ENCODE measurements at regions not wholly inside any gene's neighbourhood (a gene's known extent, or its start where the extent isn't known, plus 50 kb on each side); places are given as distances from the start of the nearest gene placed in this dataset.

DNA sequence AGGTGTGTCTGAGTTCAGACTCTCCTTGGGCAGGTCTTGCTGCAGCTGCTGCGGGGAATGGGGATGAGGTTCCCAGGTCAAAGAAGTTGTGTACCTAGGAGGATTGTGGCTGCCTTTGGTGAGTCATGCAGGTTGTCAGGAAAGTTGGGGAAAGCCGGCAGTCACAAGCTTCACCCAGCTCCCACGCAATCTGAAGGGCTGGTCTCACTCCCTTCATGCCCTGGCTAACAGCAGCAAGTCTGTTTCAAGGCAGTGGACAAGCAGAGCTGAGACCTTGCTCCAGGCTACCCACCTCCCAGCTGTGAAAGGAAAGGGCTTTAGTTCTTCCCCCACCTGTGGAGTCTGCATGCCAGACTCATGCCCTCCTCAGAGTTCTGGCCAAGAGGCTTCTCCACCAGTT lies 287.2 kb downstream of the DTHD1 start:
- ChIA-PET POLR2A (no interaction called here), CTCF (no interaction called here)
- Histone ChIP-seq H3K4me1 (ENCODE audit: control insufficient read depth, insufficient read depth, low read length) (no peaks in the 10 kb centered on the region), H3K27ac (ENCODE audit: extremely low read depth, low read depth, low read length) (no peak overlapping the region), H3K4me3 (ENCODE audit: low read depth, low read length) (no peak overlapping the region), H3K9me3 (ENCODE audit: control insufficient read depth, insufficient read depth, low read depth, low read length) (no peaks in the 10 kb centered on the region), H3K36me3 (ENCODE audit: control insufficient read depth in 2 of 2, insufficient read depth in 1 of 2, low read length in 2 of 2) (no peaks in the 10 kb centered on the region)
- TF ChIP-seq, protein P1, sequence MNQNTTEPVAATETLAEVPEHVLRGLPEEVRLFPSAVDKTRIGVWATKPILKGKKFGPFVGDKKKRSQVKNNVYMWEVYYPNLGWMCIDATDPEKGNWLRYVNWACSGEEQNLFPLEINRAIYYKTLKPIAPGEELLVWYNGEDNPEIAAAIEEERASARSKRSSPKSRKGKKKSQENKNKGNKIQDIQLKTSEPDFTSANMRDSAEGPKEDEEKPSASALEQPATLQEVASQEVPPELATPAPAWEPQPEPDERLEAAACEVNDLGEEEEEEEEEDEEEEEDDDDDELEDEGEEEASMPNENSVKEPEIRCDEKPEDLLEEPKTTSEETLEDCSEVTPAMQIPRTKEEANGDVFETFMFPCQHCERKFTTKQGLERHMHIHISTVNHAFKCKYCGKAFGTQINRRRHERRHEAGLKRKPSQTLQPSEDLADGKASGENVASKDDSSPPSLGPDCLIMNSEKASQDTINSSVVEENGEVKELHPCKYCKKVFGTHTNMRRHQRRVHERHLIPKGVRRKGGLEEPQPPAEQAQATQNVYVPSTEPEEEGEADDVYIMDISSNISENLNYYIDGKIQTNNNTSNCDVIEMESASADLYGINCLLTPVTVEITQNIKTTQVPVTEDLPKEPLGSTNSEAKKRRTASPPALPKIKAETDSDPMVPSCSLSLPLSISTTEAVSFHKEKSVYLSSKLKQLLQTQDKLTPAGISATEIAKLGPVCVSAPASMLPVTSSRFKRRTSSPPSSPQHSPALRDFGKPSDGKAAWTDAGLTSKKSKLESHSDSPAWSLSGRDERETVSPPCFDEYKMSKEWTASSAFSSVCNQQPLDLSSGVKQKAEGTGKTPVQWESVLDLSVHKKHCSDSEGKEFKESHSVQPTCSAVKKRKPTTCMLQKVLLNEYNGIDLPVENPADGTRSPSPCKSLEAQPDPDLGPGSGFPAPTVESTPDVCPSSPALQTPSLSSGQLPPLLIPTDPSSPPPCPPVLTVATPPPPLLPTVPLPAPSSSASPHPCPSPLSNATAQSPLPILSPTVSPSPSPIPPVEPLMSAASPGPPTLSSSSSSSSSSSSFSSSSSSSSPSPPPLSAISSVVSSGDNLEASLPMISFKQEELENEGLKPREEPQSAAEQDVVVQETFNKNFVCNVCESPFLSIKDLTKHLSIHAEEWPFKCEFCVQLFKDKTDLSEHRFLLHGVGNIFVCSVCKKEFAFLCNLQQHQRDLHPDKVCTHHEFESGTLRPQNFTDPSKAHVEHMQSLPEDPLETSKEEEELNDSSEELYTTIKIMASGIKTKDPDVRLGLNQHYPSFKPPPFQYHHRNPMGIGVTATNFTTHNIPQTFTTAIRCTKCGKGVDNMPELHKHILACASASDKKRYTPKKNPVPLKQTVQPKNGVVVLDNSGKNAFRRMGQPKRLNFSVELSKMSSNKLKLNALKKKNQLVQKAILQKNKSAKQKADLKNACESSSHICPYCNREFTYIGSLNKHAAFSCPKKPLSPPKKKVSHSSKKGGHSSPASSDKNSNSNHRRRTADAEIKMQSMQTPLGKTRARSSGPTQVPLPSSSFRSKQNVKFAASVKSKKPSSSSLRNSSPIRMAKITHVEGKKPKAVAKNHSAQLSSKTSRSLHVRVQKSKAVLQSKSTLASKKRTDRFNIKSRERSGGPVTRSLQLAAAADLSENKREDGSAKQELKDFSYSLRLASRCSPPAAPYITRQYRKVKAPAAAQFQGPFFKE (tag by site-specific recombination; IDR thresholded peaks at IDR 0.05; ENCODE audit: borderline replicate concordance) = no peak
- TF ChIP-seq ZFP3 (tag by site-specific recombination; IDR thresholded peaks at IDR 0.05; ENCODE audit: low read depth) (no peak), ZFP37 (tag by site-specific recombination; IDR thresholded peaks at IDR 0.05) (no peak), ZNF391 (tag by site-specific recombination; IDR thresholded peaks at IDR 0.05; ENCODE audit: borderline replicate concordance, low read depth) (no peak), SALL2 (tag by site-specific recombination; IDR thresholded peaks at IDR 0.05; ENCODE audit: borderline replicate concordance) (no peak), YY2 (tag by site-specific recombination; IDR thresholded peaks at IDR 0.05) (no peak), SP7 (tag by site-specific recombination; IDR thresholded peaks at IDR 0.05) (no peak), ZNF138 (tag by site-specific recombination; IDR thresholded peaks at IDR 0.05; ENCODE audit: borderline replicate concordance) (no peak), EGR2 (tag by site-specific recombination; IDR thresholded peaks at IDR 0.05; ENCODE audit: low read depth) (no peak), ZNF426 (tag by site-specific recombination; IDR thresholded peaks at IDR 0.05) (no peak), ZNF585B (tag by site-specific recombination; IDR thresholded peaks at IDR 0.05) (no peak), OVOL3 (tag by site-specific recombination; IDR thresholded peaks at IDR 0.05) (no peak), ZNF292 (tag by site-specific recombination; IDR thresholded peaks at IDR 0.05; ENCODE audit: borderline replicate concordance, low read depth) (no peak), ZNF350 (tag by site-specific recombination; IDR thresholded peaks at IDR 0.05) (no peak), MEIS1 (CRISPR knock-in tag; IDR thresholded peaks at IDR 0.05; ENCODE audit: borderline replicate concordance) (no peak)
- TF ChIP-seq, protein P2, sequence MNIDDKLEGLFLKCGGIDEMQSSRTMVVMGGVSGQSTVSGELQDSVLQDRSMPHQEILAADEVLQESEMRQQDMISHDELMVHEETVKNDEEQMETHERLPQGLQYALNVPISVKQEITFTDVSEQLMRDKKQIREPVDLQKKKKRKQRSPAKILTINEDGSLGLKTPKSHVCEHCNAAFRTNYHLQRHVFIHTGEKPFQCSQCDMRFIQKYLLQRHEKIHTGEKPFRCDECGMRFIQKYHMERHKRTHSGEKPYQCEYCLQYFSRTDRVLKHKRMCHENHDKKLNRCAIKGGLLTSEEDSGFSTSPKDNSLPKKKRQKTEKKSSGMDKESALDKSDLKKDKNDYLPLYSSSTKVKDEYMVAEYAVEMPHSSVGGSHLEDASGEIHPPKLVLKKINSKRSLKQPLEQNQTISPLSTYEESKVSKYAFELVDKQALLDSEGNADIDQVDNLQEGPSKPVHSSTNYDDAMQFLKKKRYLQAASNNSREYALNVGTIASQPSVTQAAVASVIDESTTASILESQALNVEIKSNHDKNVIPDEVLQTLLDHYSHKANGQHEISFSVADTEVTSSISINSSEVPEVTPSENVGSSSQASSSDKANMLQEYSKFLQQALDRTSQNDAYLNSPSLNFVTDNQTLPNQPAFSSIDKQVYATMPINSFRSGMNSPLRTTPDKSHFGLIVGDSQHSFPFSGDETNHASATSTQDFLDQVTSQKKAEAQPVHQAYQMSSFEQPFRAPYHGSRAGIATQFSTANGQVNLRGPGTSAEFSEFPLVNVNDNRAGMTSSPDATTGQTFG (tag by site-specific recombination; IDR thresholded peaks at IDR 0.05; ENCODE audit: borderline replicate concordance) = no peak
- TF ChIP-seq, protein P3, sequence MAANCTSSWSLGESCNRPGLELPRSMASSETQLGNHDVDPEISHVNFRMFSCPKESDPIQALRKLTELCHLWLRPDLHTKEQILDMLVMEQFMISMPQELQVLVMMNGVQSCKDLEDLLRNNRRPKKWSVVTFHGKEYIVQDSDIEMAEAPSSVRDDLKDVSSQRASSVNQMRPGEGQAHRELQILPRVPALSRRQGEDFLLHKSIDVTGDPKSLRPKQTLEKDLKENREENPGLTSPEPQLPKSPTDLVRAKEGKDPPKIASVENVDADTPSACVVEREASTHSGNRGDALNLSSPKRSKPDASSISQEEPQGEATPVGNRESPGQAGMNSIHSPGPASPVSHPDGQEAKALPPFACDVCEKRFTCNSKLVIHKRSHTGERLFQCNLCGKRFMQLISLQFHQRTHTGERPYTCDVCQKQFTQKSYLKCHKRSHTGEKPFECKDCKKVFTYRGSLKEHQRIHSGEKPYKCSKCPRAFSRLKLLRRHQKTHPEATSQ (tag by site-specific recombination; IDR thresholded peaks at IDR 0.05) = no peak
- TF ChIP-seq, protein P4, sequence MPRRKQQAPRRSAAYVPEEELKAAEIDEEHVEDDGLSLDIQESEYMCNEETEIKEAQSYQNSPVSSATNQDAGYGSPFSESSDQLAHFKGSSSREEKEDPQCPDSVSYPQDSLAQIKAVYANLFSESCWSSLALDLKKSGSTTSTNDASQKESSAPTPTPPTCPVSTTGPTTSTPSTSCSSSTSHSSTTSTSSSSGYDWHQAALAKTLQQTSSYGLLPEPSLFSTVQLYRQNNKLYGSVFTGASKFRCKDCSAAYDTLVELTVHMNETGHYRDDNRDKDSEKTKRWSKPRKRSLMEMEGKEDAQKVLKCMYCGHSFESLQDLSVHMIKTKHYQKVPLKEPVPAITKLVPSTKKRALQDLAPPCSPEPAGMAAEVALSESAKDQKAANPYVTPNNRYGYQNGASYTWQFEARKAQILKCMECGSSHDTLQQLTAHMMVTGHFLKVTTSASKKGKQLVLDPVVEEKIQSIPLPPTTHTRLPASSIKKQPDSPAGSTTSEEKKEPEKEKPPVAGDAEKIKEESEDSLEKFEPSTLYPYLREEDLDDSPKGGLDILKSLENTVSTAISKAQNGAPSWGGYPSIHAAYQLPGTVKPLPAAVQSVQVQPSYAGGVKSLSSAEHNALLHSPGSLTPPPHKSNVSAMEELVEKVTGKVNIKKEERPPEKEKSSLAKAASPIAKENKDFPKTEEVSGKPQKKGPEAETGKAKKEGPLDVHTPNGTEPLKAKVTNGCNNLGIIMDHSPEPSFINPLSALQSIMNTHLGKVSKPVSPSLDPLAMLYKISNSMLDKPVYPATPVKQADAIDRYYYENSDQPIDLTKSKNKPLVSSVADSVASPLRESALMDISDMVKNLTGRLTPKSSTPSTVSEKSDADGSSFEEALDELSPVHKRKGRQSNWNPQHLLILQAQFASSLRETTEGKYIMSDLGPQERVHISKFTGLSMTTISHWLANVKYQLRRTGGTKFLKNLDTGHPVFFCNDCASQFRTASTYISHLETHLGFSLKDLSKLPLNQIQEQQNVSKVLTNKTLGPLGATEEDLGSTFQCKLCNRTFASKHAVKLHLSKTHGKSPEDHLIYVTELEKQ (tag by site-specific recombination; IDR thresholded peaks at IDR 0.05; ENCODE audit: borderline replicate concordance) = no peak
- TF ChIP-seq, protein P5, sequence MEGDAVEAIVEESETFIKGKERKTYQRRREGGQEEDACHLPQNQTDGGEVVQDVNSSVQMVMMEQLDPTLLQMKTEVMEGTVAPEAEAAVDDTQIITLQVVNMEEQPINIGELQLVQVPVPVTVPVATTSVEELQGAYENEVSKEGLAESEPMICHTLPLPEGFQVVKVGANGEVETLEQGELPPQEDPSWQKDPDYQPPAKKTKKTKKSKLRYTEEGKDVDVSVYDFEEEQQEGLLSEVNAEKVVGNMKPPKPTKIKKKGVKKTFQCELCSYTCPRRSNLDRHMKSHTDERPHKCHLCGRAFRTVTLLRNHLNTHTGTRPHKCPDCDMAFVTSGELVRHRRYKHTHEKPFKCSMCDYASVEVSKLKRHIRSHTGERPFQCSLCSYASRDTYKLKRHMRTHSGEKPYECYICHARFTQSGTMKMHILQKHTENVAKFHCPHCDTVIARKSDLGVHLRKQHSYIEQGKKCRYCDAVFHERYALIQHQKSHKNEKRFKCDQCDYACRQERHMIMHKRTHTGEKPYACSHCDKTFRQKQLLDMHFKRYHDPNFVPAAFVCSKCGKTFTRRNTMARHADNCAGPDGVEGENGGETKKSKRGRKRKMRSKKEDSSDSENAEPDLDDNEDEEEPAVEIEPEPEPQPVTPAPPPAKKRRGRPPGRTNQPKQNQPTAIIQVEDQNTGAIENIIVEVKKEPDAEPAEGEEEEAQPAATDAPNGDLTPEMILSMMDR (tag by site-specific recombination; IDR thresholded peaks at IDR 0.05) = no peak

All from HEK293 (cell line).